ENCODE measurements at regions not wholly inside any gene's neighbourhood (a gene's known extent, or its start where the extent isn't known, plus 50 kb on each side); places are given as distances from the start of the nearest gene placed in this dataset.

DNA sequence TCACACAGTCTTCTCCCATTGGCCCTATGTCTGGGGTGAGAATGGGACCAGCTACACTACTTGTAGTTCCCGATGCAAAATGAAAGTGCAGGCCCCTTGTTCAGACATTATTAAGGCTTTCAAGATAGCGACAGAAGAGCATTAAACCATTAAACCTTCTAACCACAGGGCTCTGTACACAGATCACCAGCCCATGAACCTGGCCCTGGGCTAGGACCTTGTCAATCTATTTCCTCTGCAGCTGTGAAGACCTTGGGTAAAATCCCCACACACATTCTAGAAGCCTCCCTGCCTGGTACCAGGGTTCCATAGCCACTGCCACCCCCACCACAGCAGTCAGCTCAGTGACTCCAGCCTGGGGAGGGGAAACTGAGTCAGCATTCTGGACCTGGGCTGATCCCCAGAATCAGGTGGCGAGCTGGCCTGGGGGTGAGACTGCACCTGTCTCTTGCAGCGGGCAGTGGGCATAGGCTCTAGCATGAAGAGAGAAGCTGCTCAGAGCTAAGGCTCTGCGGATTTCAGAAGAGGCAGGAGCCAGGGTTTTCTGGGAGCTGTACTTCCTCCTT, 119.7 kb upstream of the LHX1 start:
- peak; percentile 24 for DNase-seq (ENCODE audit: low spot score)
- TF ChIP-seq, protein P1, sequence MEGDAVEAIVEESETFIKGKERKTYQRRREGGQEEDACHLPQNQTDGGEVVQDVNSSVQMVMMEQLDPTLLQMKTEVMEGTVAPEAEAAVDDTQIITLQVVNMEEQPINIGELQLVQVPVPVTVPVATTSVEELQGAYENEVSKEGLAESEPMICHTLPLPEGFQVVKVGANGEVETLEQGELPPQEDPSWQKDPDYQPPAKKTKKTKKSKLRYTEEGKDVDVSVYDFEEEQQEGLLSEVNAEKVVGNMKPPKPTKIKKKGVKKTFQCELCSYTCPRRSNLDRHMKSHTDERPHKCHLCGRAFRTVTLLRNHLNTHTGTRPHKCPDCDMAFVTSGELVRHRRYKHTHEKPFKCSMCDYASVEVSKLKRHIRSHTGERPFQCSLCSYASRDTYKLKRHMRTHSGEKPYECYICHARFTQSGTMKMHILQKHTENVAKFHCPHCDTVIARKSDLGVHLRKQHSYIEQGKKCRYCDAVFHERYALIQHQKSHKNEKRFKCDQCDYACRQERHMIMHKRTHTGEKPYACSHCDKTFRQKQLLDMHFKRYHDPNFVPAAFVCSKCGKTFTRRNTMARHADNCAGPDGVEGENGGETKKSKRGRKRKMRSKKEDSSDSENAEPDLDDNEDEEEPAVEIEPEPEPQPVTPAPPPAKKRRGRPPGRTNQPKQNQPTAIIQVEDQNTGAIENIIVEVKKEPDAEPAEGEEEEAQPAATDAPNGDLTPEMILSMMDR (IDR thresholded peaks at IDR 0.05; ENCODE audit: borderline replicate concordance, control extremely low read depth, extremely low read depth, insufficient read depth, missing control alignments): no peak
- in situ Hi-C loops (cut with MboI; ENCODE audit: low sequenced_read_pairs, unreplicated experiment): no loop called here

DNA sequence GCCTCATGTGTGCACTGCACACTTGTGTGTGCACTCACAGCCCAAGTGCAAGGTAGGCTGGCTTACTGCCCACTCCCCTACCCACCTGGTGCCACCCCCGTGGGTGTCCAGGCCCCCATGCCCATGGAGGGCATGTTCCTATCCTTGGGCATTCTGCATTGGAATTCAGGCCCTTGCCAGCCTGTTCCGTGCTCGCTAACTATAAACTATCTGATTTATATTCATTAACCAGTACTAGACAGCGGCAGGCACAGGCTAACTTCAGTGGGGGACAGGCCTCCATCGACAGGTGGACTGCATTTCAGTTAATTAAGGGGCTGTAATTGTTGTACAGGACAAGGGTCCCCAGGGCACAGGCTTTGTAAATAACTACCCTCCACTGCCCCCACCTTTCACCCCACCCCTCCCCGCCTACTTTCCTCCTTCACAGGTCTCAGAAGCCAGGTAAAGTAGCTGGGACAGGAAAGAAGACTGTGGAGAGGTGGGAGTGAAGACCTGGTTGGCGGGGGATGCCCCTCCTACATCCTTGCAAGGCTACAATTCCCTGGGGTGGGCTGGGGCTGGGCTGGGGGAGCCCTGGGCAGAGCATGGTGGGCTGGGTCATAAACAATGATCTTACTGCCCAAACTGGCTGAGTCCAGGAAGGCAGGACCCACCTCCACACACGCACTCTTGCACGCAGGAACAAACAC, 119.0 kb upstream of the LHX1 start:
- TF ChIP-seq, protein P1 (IDR thresholded peaks at IDR 0.05; ENCODE audit: borderline replicate concordance, control extremely low read depth, extremely low read depth, insufficient read depth, missing control alignments): no peak
- in situ Hi-C loops (cut with MboI; ENCODE audit: low sequenced_read_pairs, unreplicated experiment): no loop called here
- peak; percentile 10 for DNase-seq (ENCODE audit: low spot score)

DNA sequence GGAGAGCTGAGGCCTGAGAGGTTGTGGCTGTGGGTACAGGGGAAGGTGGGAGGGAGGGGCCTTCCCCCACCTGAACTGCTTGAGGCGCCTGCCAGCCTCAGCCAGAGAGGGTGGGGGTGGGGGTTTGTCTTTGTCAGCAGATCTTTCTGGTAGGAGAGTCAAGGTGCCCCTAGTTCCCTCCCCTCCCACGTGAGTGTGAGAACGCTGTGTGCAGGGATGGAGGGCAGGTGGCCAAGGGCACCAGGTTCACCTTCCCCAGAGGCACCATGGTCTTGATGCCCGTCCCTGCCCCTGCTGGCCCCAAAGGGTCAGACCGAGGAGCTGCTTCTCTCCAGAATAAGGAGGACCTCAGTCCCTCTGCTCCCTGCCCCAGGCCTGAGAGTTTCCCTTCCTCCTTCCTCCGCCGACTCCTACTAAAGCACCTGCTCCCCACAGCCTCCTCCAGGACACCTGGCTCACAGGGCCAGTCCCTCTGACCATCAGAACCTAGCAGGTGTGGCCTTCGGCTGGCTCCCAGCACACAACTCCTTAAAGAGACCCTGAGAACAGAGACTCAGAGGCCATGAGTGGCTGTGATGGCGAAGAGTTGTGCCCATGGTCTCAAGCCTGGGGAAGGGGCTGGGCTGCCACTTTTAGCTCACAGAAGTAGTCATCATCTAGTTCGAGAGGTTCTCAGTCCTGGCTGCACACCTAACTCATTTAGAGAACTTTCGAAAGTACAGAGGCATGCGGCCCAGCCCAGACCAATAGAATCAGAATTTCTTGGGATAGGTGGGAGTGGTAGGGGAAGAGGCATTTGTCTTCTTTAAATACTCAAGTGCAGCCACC, 113.2 kb upstream of the LHX1 start:
- no peak for DNase-seq (ENCODE audit: low spot score)
- in situ Hi-C loops (cut with MboI; ENCODE audit: low sequenced_read_pairs, unreplicated experiment): no loop called here
- TF ChIP-seq, protein P1 (IDR thresholded peaks at IDR 0.05; ENCODE audit: borderline replicate concordance, control extremely low read depth, extremely low read depth, insufficient read depth, missing control alignments): no peak

DNA sequence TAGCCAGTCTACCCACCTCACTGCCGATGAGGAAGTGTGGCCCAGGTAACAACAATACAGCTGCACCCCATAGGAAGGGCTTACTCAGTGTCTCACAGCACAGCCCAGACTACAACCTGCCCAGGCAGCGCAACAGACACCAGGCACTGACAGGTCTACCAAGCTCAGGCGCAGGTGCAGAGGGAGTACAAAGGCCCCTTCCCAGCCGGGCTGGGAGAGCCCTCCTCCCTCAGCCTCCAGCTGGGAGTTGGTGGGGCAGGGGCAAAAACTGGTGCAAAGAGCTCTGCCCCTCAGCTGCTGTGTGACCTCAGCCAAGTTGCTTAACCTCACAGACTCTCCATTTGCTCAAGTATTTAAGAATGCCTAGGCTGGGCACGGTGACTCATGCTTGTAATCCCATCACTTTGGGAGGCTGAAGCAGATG, 112.6 kb upstream of the LHX1 start:
- DNase-seq (ENCODE audit: low spot score): no peak
- in situ Hi-C loops (cut with MboI; ENCODE audit: low sequenced_read_pairs, unreplicated experiment): no loop called here
- TF ChIP-seq, protein P1 (IDR thresholded peaks at IDR 0.05; ENCODE audit: borderline replicate concordance, control extremely low read depth, extremely low read depth, insufficient read depth, missing control alignments): no peak

DNA sequence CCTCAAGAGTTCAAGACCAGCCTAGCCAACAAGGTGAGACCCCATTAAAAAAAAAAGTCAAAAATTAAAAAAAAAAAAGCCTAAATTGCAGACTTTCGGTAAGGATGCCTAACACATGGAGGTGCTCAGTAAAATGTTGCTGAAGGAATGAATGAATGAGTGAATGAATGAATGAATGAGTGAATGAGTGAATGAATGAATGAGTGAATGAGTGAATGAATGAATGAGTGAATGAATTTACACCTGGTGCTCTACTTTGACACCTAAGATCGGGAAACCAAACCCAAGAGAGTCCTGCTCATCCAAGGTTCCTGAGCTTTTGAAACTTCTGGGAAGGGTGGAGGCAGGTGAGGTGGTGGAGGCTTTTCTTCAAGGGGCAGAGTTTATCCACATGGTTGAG, 112.2 kb upstream of the LHX1 start:
- DNase-seq (ENCODE audit: low spot score): no peak
- TF ChIP-seq, protein P1 (IDR thresholded peaks at IDR 0.05; ENCODE audit: borderline replicate concordance, control extremely low read depth, extremely low read depth, insufficient read depth, missing control alignments): no peak
- in situ Hi-C loops (cut with MboI; ENCODE audit: low sequenced_read_pairs, unreplicated experiment): no loop called here

DNA sequence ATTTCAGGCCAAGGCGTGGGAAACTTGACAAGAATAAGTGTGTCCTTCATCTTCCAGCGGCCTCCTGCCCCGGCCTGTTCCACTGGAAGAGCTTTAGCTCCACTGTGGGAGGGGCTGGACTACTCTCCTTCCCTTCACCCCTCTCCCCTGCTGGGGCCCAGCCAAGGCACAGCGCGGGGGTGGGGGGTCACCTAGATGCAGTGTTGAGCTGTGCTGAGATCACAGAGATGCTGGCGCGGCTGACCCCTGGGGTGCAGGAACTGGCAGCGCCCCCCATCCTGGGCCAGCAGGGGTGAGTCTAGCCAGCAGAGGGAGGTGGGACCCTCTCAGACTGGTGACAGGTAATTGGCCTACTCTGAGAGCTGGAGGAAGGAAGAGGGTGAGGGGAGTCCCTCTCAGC, 111.8 kb upstream of the LHX1 start:
- in situ Hi-C loops (cut with MboI; ENCODE audit: low sequenced_read_pairs, unreplicated experiment): no loop called here
- no peak for DNase-seq (ENCODE audit: low spot score)
- TF ChIP-seq, protein P1 (IDR thresholded peaks at IDR 0.05; ENCODE audit: borderline replicate concordance, control extremely low read depth, extremely low read depth, insufficient read depth, missing control alignments): no peak

Data from GM13976 (cell line).